Tibial nerve (tissue), 4 donors: ENCODE measurements at regions not wholly inside any gene's neighbourhood (a gene's known extent, or its start where the extent isn't known, plus 50 kb on each side); places are given as distances from the start of the nearest gene placed in this dataset.

Experiments
- DNase-seq, 2 donors: peaks; one replicate each; pipeline ENCODE4 v3.0.0-alpha.2; 2019; ENCODE audit warnings: low spot score in 2 of 2
- H3K27ac ChIP-seq, 4 donors: fragments of 200-600 bp; sonication (generic) in 3 of 4; one replicate each; pipeline ENCODE4 v1.5.1; 2017 to 2019; ENCODE audit warnings: mild to moderate bottlenecking in 1 of 4
- H3K27me3 ChIP-seq, 2 donors: fragments of 200-600 bp; sonication (generic) in 1 of 2; one replicate each; pipeline versions ENCODE4 v1.5.1 to v1.6.0; 2017 to 2019
- H3K36me3 ChIP-seq, 3 donors: fragments of 200-600 bp; sonication (generic); one replicate each; pipeline ENCODE4 v1.5.1; 2018 to 2019
- H3K4me1 ChIP-seq, 4 donors: fragments of 200-600 bp; sonication (generic) in 3 of 4; one replicate each; pipeline ENCODE4 v1.5.1; 2017 to 2019
- H3K4me3 ChIP-seq, 4 donors: fragments of 200-600 bp; sonication (generic) in 3 of 4; one replicate each; pipeline ENCODE4 v1.5.1; 2017 to 2019; ENCODE audit warnings: mild to moderate bottlenecking in 1 of 4, moderate library complexity in 1 of 4
- H3K9me3 ChIP-seq, 4 donors: fragments of 200-600 bp; sonication (generic) in 3 of 4; one replicate each; pipeline ENCODE4 v1.5.1; 2017 to 2019
- CTCF ChIP-seq, 5 experiments: fragments of 200-600 bp in 3 of 5; fragments of 450-650 bp in 2 of 5; sonication (generic) in 3 of 5; IDR thresholded peaks; one replicate each; pipeline ENCODE4 v1.5.1; 2016 to 2019; ENCODE audit warnings: antibody characterized with exemption in 5 of 5, mild to moderate bottlenecking in 3 of 5, moderate library complexity in 2 of 5
- EP300 ChIP-seq, 2 donors: sonication (generic); formaldehyde crosslinking; IDR thresholded peaks; one replicate each; pipeline ENCODE4 v1.6.1; 2017; ENCODE audit warnings: antibody characterized with exemption in 2 of 2, mild to moderate bottlenecking in 1 of 2
- POLR2A ChIP-seq, 2 donors: fragments of 450-650 bp; IDR thresholded peaks; one replicate each; pipeline ENCODE4 v1.6.1; 2017; ENCODE audit warnings: antibody characterized with exemption in 2 of 2, mild to moderate bottlenecking in 2 of 2, moderate library complexity in 2 of 2
- WGBS, 2 donors: methylation state at CpG; one replicate each; pipeline ENCODE4 v1.1.5; 2018; 5-methylcytosine and 5-hydroxymethylcytosine counted together

- TF ChIP-seq CTCF (IDR thresholded peaks at IDR 0.05) (no peak), EP300 (IDR thresholded peaks at IDR 0.05) (no peak), POLR2A (IDR thresholded peaks at IDR 0.05) (no peak)
- no peaks in the 10 kb centered on the region for H3K4me1 ChIP-seq
- H3K27ac ChIP-seq = no peak overlapping the region
- no peaks in the 10 kb centered on the region for H3K27me3 ChIP-seq
- DNase-seq = no peak
- no peak overlapping the region for H3K4me3 ChIP-seq
- no peaks in the 10 kb centered on the region for H3K36me3 ChIP-seq
- no peaks in the 10 kb centered on the region for H3K9me3 ChIP-seq
Observed at GRCh38 chr3:67200618-67201017, 202.5 kb downstream of the KBTBD8 start.

DNA sequence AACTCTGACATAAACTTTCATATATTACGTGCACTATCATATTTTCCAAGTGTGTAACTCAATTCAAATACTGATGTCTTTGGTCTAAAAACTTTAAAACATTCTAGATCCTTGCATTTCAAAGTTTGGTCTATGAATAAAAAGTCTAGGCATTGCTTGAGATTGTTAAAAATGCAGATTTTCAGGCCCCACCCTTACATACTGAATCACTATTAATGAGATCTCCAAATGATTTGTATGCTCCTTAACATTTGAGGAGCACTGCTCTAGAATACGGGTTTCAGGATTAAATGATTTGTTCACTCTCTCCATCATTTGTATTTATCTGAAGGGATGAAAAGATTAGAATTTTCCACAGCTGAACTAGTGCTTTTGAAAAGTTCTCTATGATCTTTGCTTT, 202.9 kb downstream of the KBTBD8 start:
- H3K27me3 ChIP-seq = no peaks in the 10 kb centered on the region
- DNase-seq = no peak
- H3K27ac ChIP-seq = no peak overlapping the region
- no peaks in the 10 kb centered on the region for H3K36me3 ChIP-seq
- no peaks in the 10 kb centered on the region for H3K4me1 ChIP-seq
- H3K9me3 ChIP-seq = no peaks in the 10 kb centered on the region
- TF ChIP-seq CTCF (IDR thresholded peaks at IDR 0.05) (no peak), EP300 (IDR thresholded peaks at IDR 0.05) (no peak), POLR2A (IDR thresholded peaks at IDR 0.05) (no peak)
- 87 to 90% methylated on average over 2 of the region's 2 CpGs for WGBS, 2 donors
- H3K4me3 ChIP-seq = no peak overlapping the region

- Histone ChIP-seq H3K27ac (no peak overlapping the region), H3K9me3 (no peaks in the 10 kb centered on the region), H3K4me1 (no peaks in the 10 kb centered on the region), H3K4me3 (no peak overlapping the region), H3K27me3 (no peaks in the 10 kb centered on the region), H3K36me3 (no peaks in the 10 kb centered on the region)
- no peak for TF ChIP-seq EP300 (IDR thresholded peaks at IDR 0.05)
- no peak for TF ChIP-seq CTCF (IDR thresholded peaks at IDR 0.05)
- no peak for DNase-seq
- WGBS, 2 donors = 76% methylated on average over 3 of the region's 3 CpGs
Observed at GRCh38 chr3:67202053-67202452, 203.9 kb downstream of the KBTBD8 start.

- H3K27me3 ChIP-seq = no peaks in the 10 kb centered on the region
- TF ChIP-seq EP300 (IDR thresholded peaks at IDR 0.05) (no peak), POLR2A (IDR thresholded peaks at IDR 0.05) (no peak), CTCF (IDR thresholded peaks at IDR 0.05) (no peak)
- no peaks in the 10 kb centered on the region for H3K9me3 ChIP-seq
- H3K4me1 ChIP-seq = no peaks in the 10 kb centered on the region
- H3K27ac ChIP-seq = no peak overlapping the region
- H3K36me3 ChIP-seq = no peaks in the 10 kb centered on the region
- no peak overlapping the region for H3K4me3 ChIP-seq
- no peak for DNase-seq
- WGBS, 2 donors = 87 to 92% methylated on average over 4 of the region's 4 CpGs
Observed at GRCh38 chr3:67204951-67205350, 206.8 kb downstream of the KBTBD8 start.

DNA sequence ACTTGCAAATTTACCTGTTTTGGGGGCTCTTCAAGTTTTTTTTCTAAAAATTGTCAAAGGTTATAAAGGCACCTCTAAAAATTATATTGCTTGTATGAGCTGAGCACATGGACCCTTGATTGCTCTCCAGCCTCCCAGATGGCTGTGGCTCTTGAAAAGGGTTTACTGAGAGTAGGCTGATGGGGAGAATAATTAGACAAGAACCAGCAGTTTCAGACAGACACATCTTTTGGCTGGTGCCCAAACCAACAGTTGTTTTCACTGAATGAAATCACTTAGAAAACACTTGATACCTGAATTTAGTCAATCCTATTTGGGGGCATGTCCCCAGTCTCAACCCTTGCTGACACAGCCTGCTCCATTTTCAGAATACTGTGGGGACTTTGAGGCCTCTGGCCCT, 217.6 kb downstream of the KBTBD8 start:
- DNase-seq = no peak
- H3K27me3 ChIP-seq = no peaks in the 10 kb centered on the region
- H3K36me3 ChIP-seq = no peaks in the 10 kb centered on the region
- no peak overlapping the region for H3K27ac ChIP-seq
- H3K9me3 ChIP-seq = no peaks in the 10 kb centered on the region
- TF ChIP-seq CTCF (IDR thresholded peaks at IDR 0.05) (no peak), POLR2A (IDR thresholded peaks at IDR 0.05) (no peak), EP300 (IDR thresholded peaks at IDR 0.05) (no peak)
- no peak overlapping the region for H3K4me3 ChIP-seq
- no peaks in the 10 kb centered on the region for H3K4me1 ChIP-seq
